Natural killer cell (primary cell): ENCODE measurements at regions not wholly inside any gene's neighbourhood (a gene's known extent, or its start where the extent isn't known, plus 50 kb on each side); places are given as distances from the start of the nearest gene placed in this dataset.

Source experiments
- ATAC-seq, 3 donors: fragments of 150-1000 bp in 2 of 3; fragments of 200-7000 bp in 1 of 3; cut with Tn5 transposase; 1 replicate in 1 of 3; 2 replicates in 2 of 3; pipeline ENCODE4 v1.10.0; 2021; ENCODE audit warnings: mild to moderate bottlenecking in 2 of 3, moderate library complexity in 2 of 3
- DNase-seq, 2 donors: peaks; one replicate each; pipeline versions ENCODE4 v3.0.0 to v3.0.0-alpha.2; 2013 to 2021; ENCODE audit warnings: mixed read lengths in 1 of 2
- H3K27ac ChIP-seq: one replicate; pipeline ENCODE4 v1.5.1; 2013; ENCODE audit warnings: mild to moderate bottlenecking, low read length
- H3K27me3 ChIP-seq: one replicate; pipeline ENCODE4 v1.6.1; 2013; ENCODE audit warnings: low read length; ENCODE audit not compliant: control insufficient read depth, insufficient read depth
- H3K36me3 ChIP-seq: one replicate; pipeline ENCODE4 v1.6.1; 2013; ENCODE audit warnings: low read length; ENCODE audit not compliant: control insufficient read depth, insufficient read depth
- H3K4me1 ChIP-seq: one replicate; pipeline ENCODE4 v1.6.1; 2013; ENCODE audit warnings: low read length; ENCODE audit not compliant: control insufficient read depth, insufficient read depth
- H3K4me3 ChIP-seq: one replicate; pipeline ENCODE4 v1.5.1; 2013; ENCODE audit warnings: low read length
- H3K9me3 ChIP-seq: one replicate; pipeline ENCODE4 v1.6.1; 2013; ENCODE audit warnings: low read length; ENCODE audit not compliant: control insufficient read depth, insufficient read depth
- H3K27ac Mint-ChIP-seq, 2 donors: one replicate each; pipeline ENCODE4 v1.8.0; 2022; ENCODE audit warnings: mild to moderate bottlenecking in 2 of 2, mixed read lengths in 2 of 2, moderate library complexity in 1 of 2
- H3K27me3 Mint-ChIP-seq, 2 donors: one replicate each; pipeline ENCODE4 v1.8.0; 2022; ENCODE audit warnings: low read depth in 2 of 2, mixed read lengths in 2 of 2
- H3K36me3 Mint-ChIP-seq: one replicate; pipeline ENCODE4 v1.8.0; 2022; ENCODE audit warnings: mixed read lengths
- H3K4me1 Mint-ChIP-seq, 2 donors: one replicate each; pipeline ENCODE4 v1.8.0; 2022; ENCODE audit warnings: mixed read lengths in 2 of 2
- H3K4me3 Mint-ChIP-seq: one replicate; pipeline ENCODE4 v1.8.0; 2022; ENCODE audit warnings: mild to moderate bottlenecking, moderate library complexity, mixed read lengths
- H3K9me3 Mint-ChIP-seq, 2 donors: one replicate each; pipeline ENCODE4 v1.8.0; 2022; ENCODE audit warnings: mixed read lengths in 2 of 2
- CTCF ChIP-seq: fragments of 200-600 bp; IDR thresholded peaks from one replicate; pipeline ENCODE4 v1.8.0; 2022; ENCODE audit warnings: antibody characterized with exemption
- WGBS: methylation state at CpG from one replicate; pipeline ENCODE4 v1.1.7; 2013; ENCODE audit warnings: missing lambda C conversion rate; ENCODE audit not compliant: insufficient coverage; 5-methylcytosine and 5-hydroxymethylcytosine counted together
- intact Hi-C: fragments of 100-400 bp; cut with micrococcal nuclease; formaldehyde crosslinking; loops from one replicate; pipeline ENCODE4 v1.14.2; 2022

DNA sequence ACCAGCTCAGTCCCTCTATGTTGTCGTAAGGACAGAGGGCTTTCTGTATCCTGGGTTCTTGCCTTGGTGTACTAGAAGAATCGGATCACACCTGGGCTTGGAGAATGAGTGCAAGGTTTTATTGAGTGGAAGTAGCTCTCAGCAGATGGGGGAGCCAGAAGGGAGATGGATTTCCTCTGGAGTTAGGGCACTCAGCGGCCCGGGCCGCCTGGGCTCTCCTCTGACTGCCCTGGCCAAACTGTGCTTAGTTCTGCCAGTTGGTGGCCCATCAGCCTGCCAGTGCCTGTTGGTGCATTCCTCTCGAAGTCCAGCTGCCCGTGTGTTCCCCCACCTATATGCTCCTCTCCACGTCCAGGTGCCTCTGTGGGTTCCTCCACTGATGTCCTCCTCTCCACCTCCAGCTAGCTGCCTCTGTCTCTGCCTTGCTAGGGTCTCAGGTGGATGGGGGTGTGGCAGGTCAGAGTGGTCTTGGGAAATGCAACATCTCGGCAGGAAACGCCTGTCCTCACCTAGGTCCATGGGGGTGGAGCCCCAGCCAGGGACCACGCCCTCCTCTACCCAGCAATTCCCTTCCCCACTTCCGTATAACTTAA, 148.6 kb downstream of the PPP1R3A start:
- Histone ChIP-seq H3K36me3 (no peaks in the 10 kb centered on the region), H3K4me3 (no peak overlapping the region), H3K9me3 (no peaks in the 10 kb centered on the region), H3K4me1 (no peaks in the 10 kb centered on the region), H3K27ac (no peak overlapping the region), H3K27me3 (no peaks in the 10 kb centered on the region)
- TF ChIP-seq CTCF: no peak
- Mint-ChIP-seq H3K9me3 (peaks cover 1 to 3% of the 10 kb centered on the region in 2 donors), H3K27ac (no peak overlapping the region), H3K27me3 (no peaks in the 10 kb centered on the region), H3K4me1 (no peaks in the 10 kb centered on the region), H3K36me3 (no peaks in the 10 kb centered on the region), H3K4me3 (no peak overlapping the region)
- DNase-seq: no peak
- ATAC-seq: no peak
- intact Hi-C loops: no loop called here
- 88% methylated on average over 11 of the region's 12 CpGs for WGBS

DNA sequence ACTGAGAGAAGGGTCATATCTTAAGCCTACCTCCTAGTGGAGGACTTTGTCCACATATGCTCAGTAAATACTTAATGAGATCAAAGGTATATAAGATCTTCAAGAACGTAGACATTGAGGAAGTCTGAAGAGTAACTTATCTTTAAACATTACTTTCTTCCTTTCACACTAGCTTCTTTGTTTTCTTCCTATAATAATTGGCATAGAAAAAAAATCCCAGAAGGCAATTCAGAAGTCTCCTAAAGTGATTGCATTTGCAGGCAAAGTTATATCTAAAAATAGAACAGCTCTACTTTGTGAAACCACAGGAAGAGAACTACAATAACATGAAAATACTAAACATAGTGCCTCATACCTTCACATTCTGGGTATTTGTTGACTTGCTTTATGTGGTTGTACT, 150.4 kb downstream of the PPP1R3A start:
- no peaks in the 10 kb centered on the region for H3K9me3 ChIP-seq
- H3K4me3 ChIP-seq: no peak overlapping the region
- no peaks in the 10 kb centered on the region for H3K4me1 Mint-ChIP-seq
- no CpG with 5 or more reads among the region's 1 CpG for WGBS
- TF ChIP-seq CTCF: no peak
- H3K4me3 Mint-ChIP-seq: no peak overlapping the region
- intact Hi-C loops: no loop called here
- H3K27ac ChIP-seq: no peak overlapping the region
- H3K9me3 Mint-ChIP-seq: peaks cover 0 to 2% of the 10 kb centered on the region in 2 donors
- H3K36me3 Mint-ChIP-seq: no peaks in the 10 kb centered on the region
- no peaks in the 10 kb centered on the region for H3K27me3 Mint-ChIP-seq
- no peaks in the 10 kb centered on the region for H3K4me1 ChIP-seq
- H3K36me3 ChIP-seq: no peaks in the 10 kb centered on the region
- no peak for DNase-seq
- no peak for ATAC-seq
- H3K27ac Mint-ChIP-seq: no peak overlapping the region
- no peaks in the 10 kb centered on the region for H3K27me3 ChIP-seq

DNA sequence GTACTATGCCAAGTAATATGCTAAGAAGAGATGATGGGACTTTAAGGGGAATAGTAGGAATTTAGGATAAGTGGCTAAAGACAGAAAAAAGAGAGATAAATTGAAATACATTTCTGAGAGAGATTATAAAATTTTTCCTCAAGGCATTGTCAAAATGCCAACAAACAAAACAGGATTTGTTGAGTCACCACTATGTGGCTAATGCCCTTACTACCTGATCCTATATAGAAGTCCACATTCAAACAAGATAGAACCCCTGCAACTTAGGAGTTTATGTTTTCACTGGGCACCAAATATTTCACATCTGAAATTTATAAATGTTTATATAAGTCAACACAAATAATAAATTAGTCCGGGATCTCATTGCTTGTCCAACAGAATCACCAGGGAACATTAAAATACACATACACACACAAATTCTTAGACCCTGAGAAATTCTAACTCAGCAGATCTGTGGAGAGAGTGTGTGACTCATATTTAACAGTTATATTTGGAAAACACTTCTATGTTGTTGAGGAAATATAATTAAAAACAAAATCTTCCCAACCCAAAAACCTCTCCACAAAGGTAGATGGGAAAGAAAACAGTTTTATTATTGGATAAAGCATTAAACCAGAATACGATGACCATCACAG, 154.3 kb downstream of the PPP1R3A start:
- Histone ChIP-seq H3K4me1 (no peaks in the 10 kb centered on the region), H3K27me3 (no peaks in the 10 kb centered on the region), H3K36me3 (no peaks in the 10 kb centered on the region), H3K4me3 (no peak overlapping the region), H3K27ac (no peak overlapping the region), H3K9me3 (no peaks in the 10 kb centered on the region)
- no peak overlapping the region for H3K27ac Mint-ChIP-seq
- 40% methylated on average over 1 of the region's 2 CpGs for WGBS
- H3K9me3 Mint-ChIP-seq: peaks cover 2 to 5% of the 10 kb centered on the region in 2 donors
- no peaks in the 10 kb centered on the region for H3K36me3 Mint-ChIP-seq
- H3K4me1 Mint-ChIP-seq: no peaks in the 10 kb centered on the region
- DNase-seq (no peak), ATAC-seq (no peak)
- intact Hi-C loops: no loop called here
- no peak overlapping the region for H3K4me3 Mint-ChIP-seq
- no peaks in the 10 kb centered on the region for H3K27me3 Mint-ChIP-seq
- no peak for TF ChIP-seq CTCF

DNA sequence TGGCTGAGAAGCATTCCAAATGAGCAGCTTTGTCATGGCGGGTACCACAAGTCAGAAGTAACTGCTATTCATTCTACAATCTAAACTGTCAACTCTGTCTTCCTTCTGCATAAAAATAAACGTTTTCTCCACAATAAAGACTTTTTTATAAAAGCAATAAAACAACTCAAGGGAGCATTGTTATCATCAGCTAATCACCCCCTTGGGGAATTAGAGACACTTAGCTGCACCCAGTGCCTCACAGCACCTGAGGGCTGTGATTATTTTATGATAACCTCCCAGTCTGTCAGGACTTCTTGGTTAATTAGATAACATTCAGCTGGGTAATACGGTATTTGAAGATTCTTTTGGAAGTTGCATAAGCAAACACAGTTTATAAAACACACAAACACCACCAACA, 155.6 kb downstream of the PPP1R3A start:
- Histone ChIP-seq H3K9me3 (no peaks in the 10 kb centered on the region), H3K27ac (no peak overlapping the region), H3K4me1 (no peaks in the 10 kb centered on the region), H3K4me3 (no peak overlapping the region), H3K36me3 (no peaks in the 10 kb centered on the region), H3K27me3 (no peaks in the 10 kb centered on the region)
- intact Hi-C loops: no loop called here
- Mint-ChIP-seq H3K9me3 (peaks cover 2 to 5% of the 10 kb centered on the region in 2 donors), H3K36me3 (no peaks in the 10 kb centered on the region), H3K27ac (no peak overlapping the region), H3K4me1 (no peaks in the 10 kb centered on the region), H3K4me3 (no peak overlapping the region), H3K27me3 (no peaks in the 10 kb centered on the region)
- no peak for ATAC-seq
- 73% methylated on average over 3 of the region's 3 CpGs for WGBS
- no peak for DNase-seq
- TF ChIP-seq CTCF: no peak
